ENCODE measurements at regions not wholly inside any gene's neighbourhood (a gene's known extent, or its start where the extent isn't known, plus 50 kb on each side); places are given as distances from the start of the nearest gene placed in this dataset.

- no peak for DNase-seq
Measured at GRCh38 chr12:17528394-17528793, 561.6 kb downstream of the RERGL start.

- no peak for DNase-seq
Measured at GRCh38 chr12:17527021-17527420, 563.0 kb downstream of the RERGL start.

DNA sequence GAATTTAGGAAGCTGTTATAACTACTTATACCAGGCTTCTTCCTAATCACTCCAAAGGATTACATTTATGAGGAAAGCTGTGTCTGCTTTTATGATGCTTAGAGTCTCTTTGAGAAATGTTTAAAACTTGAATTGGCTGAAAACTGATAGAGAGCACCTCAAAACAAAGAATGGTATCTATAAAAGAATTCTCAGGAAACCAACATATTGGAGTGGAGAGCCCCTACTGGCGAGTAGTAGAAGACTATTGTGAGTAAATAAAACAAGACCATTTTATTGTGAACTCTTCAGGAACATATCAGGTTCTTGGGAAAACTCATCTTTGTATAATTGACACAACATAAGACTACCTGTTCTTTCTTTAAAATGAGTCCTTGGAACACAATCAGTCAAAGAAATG is 578.6 kb downstream of the RERGL start:
- DNase-seq, result no peak

DNA sequence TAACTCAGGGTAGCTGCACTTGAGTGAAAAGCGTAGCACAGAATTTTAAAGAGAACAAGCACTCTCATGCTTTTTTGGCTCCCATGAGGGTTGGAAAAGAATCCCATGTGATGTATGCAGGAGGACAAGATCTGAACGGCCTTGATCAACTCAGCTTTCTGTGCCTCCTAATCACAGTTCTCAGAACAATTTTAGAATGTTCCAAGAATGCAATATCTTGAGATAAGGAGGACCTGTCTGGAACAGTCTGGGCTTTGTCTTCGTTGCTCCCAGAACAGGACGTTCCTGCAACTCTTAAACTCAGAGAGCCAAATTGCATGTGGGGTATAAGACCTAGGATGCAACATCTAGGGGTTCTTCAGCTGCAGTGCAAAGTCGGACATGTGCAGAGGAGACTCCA is 582.7 kb downstream of the RERGL start:
- DNase-seq, result no peak

DNA sequence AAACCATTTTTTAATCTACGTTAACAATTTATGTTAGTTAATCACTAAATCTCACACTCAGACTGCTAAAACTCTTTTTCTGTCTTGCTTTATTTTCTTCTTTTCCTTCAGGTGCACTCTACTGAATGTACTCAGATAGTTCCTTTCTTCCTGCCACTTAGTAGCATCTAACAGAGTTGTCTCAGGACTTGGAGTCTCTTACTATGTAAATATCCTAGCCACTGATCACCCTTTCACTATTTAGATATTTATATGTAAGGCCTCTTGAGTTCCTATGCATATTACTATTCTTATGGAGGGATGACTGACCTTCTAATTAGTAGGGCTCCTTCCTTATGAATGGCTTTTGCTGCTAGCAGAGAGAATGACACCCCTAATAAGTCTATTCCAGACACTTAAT is 586.3 kb downstream of the RERGL start:
- no peak for DNase-seq

- DNase-seq, result no peak
Measured at GRCh38 chr12:17489452-17489851, 600.5 kb downstream of the RERGL start.

DNA sequence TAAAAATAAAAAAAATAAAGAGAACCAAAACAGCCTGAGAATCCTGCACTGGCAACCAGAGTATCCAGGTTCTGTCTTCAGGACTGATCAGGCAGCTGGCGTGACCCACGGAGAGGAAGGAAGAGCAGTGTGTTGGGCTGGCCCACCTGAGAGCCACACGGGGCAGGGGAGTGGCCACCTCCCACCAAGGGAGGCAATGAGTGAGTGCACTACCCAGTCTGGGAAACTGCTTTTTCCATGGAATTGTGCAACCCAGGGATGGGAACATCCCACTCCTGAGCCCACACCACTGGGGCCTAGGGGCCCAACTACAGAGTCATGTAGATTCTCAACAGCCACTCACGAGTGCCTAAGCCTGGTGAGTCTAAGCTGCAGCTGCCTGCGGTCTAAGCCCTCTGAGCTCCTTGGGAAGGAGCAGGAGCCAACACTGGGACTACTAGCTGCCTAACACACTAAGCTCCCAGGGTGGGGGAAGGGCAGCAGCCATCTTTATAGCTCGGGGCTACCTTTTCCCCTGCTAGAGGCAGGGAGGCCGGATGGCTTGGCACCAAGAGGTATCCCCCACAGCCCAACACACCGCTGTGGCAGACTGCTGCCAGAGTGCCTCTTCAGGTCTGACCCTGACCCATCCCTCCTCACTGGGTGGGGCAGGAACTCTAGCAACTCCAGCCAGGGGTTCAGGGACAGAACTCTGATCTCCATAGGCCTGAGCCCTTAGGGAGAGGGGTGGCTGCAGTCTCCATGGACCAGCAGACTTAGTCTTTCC is 610.9 kb downstream of the RERGL start:
- DNase-seq, result no peak

DNA sequence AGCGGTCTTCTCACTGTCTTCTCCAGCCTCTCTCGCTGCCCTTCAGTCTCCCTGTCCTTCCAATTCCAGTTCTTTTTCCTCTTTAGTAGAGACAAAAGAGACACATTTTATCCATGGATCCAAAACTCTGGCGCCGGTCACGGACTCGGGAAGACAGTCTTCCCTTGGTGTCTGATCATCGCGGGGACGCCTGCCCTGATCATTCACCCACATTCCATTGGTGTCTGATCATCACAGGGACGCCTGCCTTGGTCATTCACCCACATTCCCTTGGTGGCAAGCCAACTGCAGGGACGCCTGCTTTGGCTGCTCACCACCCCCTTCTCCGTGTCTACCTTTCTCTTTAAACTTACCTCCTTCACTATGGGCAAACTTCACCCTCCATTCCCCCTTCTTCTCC is 619.5 kb downstream of the RERGL start:
- DNase-seq, result no peak

DNA sequence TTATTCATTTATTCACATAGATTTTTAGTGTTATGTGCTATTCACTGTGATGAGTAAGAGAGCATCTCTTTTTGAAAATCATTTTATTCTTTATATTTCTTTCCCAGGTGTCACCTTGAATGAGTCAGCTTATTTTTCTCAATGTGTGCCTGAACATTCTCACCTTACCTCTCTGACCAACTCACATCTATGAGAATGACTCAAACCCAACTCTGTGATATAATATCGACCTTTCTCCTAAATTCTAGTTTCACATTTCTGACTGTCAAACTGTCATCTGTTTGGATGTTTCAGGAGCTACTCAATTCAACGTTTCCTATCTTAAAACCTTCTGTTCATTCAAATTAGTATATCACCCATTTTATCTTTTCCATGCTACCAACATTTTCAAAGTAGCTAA is 630.8 kb downstream of the RERGL start:
- no peak for DNase-seq

DNA sequence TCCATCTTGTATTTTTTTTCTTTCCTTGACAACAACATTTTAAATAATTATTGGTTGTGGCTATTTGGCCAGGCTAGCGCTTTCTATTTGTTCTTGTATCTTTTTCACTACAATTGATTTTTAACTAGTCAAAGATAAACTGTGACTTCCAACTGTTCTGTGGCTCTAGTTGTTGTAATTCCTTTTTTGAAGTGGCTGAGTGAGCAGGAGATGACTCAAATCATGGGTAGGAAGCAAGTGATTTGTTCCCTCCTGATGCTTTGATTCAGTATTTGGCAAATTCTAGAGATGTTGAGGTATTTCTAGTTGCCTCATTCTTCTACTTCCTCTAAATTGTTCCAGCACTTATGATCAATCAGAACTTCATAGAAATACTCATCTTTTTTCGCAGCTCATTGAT is 633.5 kb downstream of the RERGL start:
- DNase-seq, result no peak

- no peak for DNase-seq
Measured at GRCh38 chr12:17438141-17438540, 651.9 kb downstream of the RERGL start.

GRCh38 chr12:17416748-17417147 is 673.2 kb downstream of the RERGL start:
- DNase-seq, result no peak

- DNase-seq, result no peak
Measured at GRCh38 chr12:17414596-17414995, 675.4 kb downstream of the RERGL start.

- no peak for DNase-seq
Measured at GRCh38 chr12:17411662-17412061, 678.3 kb downstream of the RERGL start.

- DNase-seq, result no peak
Measured at GRCh38 chr12:17388679-17389078, 701.3 kb downstream of the RERGL start.

- DNase-seq, result no peak
Measured at GRCh38 chr12:17383321-17383720, 706.7 kb downstream of the RERGL start.

GRCh38 chr12:17381211-17381610 is 708.8 kb downstream of the RERGL start:
- no peak for DNase-seq

DNA sequence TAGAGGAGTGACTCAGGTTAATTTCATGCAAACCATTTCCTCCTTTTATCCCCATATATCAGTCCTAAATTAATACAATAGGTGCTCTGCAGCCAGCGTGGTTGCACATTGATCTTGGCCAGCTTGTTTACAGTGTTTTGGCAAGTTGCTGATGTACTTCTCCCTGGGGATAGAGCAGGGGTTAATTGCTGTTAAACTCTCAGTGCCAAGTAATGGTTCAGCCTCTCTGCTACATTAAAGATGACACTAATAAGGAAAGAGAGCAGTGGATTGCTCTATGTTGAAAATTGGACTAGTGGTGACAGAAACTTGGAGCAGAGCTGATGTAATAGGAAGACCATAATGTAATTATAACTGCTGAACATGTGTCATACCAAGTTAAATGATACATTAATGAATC is 717.5 kb downstream of the RERGL start:
- DNase-seq, result no peak

- DNase-seq, result no peak
Measured at GRCh38 chr12:17371491-17372215, 718.3 kb downstream of the RERGL start.

GRCh38 chr12:17370621-17371020 is 719.4 kb downstream of the RERGL start:
- no peak for DNase-seq

DNA sequence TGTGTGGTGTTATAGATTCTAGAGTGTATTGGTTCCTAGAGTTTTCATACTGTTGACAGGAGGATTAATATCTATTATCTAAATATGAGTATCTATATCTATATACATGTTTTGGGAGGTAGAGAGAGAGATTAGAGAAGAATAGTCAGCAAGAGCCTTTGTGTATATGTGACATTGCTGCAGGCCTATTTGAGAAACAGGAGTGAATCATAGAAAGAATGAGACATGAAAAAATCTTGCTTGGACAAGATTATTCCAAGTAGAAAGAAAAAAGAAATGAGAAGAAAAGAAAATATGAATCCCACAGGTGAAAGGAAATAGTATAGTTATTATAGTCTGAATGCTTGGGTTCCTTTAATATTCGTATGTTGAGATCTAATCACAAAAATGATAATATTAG is 720.4 kb downstream of the RERGL start:
- no peak for DNase-seq

- no peak for DNase-seq
Measured at GRCh38 chr12:17361224-17361623, 728.8 kb downstream of the RERGL start.

- DNase-seq, result no peak
Measured at GRCh38 chr12:17358835-17359234, 731.2 kb downstream of the RERGL start.

DNA sequence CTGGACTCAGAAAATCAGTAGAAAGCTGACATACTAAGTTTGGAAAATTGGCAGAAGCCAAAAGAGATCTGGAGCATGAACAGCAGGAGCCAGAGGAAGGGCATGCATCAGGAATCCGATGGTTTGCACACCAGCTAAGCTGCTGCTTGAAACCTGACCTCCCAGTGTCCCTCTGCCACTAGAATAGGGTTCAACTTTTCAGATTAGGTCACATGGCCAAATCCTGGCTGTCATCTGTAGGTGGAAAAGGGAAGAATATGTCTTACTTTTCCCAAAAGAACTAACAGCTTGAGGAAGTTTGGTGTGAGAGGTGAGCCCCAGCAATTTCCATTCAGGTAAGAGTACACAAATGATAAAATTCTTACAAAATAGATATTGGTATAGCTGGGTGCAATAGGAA is 732.6 kb downstream of the RERGL start:
- no peak for DNase-seq

DNA sequence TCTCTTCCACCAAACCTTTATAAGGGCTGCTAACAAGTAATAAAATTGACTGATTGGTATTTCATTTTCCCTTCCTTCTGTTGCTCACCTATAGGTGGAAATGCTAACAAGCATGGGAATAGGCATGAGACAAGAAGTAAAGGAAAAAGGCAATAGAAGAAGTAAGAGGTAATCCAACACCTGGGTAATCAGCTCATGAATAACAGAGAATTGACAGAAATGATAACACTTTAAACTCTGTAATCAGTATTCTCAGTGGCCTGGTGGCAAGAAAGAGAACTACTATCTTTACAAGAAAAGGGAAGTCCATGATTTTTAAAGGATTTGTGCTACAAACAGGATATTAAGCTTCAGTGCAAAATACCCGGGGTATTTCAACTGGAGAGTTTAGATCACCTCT is 737.8 kb downstream of the RERGL start:
- no peak for DNase-seq
